Vagina (tissue), 2 donors: ENCODE measurements at regions not wholly inside any gene's neighbourhood (a gene's known extent, or its start where the extent isn't known, plus 50 kb on each side); places are given as distances from the start of the nearest gene placed in this dataset.

Source experiments
- DNase-seq, 2 donors: peaks; one replicate each; pipeline ENCODE4 v3.0.0-alpha.2; 2017; ENCODE audit errors: extremely low spot score in 2 of 2
- H3K27ac ChIP-seq: fragments of 200-600 bp; sonication (generic); one replicate; pipeline ENCODE4 v1.5.1; 2019
- H3K27me3 ChIP-seq: fragments of 200-600 bp; sonication (generic); one replicate; pipeline ENCODE4 v1.5.1; 2019
- H3K36me3 ChIP-seq, 2 donors: fragments of 200-600 bp; sonication (generic); one replicate each; pipeline ENCODE4 v1.5.1; 2017 to 2019
- H3K4me1 ChIP-seq: fragments of 200-600 bp; sonication (generic); one replicate; pipeline ENCODE4 v1.5.1; 2019
- H3K4me3 ChIP-seq, 2 donors: fragments of 200-600 bp; sonication (generic); 1 replicate in 1 of 2; 2 replicates in 1 of 2; pipeline ENCODE4 v1.5.1; 2016 to 2019
- H3K9me3 ChIP-seq: fragments of 200-600 bp; sonication (generic); one replicate; pipeline ENCODE4 v1.5.1; 2019
- POLR2A ChIP-seq, 2 donors: fragments of 450-650 bp; IDR thresholded peaks; one replicate each; pipeline ENCODE4 v1.6.1; 2017; ENCODE audit warnings: antibody characterized with exemption in 2 of 2, mild to moderate bottlenecking in 2 of 2, moderate library complexity in 2 of 2
- POLR2AphosphoS5 ChIP-seq, 2 donors: sonication (generic); formaldehyde crosslinking; IDR thresholded peaks; one replicate each; pipeline ENCODE4 v1.9.0; 2017; ENCODE audit warnings: antibody characterized with exemption in 2 of 2, mild to moderate bottlenecking in 2 of 2, low read depth in 1 of 2; ENCODE audit not compliant: insufficient read depth in 1 of 2
- intact Hi-C: fragments of 100-400 bp; cut with DNase I; formaldehyde crosslinking; loops from one replicate; pipeline ENCODE4 v1.15.1; 2023
- TF ChIP-seq, protein P1 (sequence below), 3 experiments: fragments of 450-650 bp in 2 of 3; fragments of 200-600 bp in 1 of 3; sonication (generic) in 1 of 3; IDR thresholded peaks; one replicate each; pipeline ENCODE4 v1.5.1; 2017 to 2019; ENCODE audit warnings: antibody characterized with exemption in 3 of 3, mild to moderate bottlenecking in 2 of 3, moderate library complexity in 2 of 3

DNA sequence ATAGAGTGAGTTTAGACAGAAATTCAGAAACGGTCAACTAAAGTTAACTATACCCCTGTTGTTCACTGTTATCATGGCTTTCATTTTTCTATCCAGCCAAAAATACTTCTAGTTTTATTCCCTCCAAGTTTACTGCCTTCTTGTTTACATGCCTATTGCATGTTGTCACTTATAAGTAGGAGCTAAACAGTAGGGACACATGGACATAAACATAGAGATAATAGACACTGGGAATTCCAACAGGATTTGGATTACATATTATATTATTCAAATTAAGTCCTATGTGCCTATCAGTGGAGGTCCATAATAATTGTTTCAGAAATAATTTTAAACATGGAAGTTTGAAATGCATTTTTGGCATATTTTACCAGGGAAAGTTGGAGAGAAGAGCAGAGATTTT is 269.1 kb upstream of the ZNF717 start:
- TF ChIP-seq POLR2AphosphoS5 (IDR thresholded peaks at IDR 0.05; ENCODE audit: insufficient read depth in 1 of 2, low read depth in 1 of 2): no peak
- TF ChIP-seq, protein P1, sequence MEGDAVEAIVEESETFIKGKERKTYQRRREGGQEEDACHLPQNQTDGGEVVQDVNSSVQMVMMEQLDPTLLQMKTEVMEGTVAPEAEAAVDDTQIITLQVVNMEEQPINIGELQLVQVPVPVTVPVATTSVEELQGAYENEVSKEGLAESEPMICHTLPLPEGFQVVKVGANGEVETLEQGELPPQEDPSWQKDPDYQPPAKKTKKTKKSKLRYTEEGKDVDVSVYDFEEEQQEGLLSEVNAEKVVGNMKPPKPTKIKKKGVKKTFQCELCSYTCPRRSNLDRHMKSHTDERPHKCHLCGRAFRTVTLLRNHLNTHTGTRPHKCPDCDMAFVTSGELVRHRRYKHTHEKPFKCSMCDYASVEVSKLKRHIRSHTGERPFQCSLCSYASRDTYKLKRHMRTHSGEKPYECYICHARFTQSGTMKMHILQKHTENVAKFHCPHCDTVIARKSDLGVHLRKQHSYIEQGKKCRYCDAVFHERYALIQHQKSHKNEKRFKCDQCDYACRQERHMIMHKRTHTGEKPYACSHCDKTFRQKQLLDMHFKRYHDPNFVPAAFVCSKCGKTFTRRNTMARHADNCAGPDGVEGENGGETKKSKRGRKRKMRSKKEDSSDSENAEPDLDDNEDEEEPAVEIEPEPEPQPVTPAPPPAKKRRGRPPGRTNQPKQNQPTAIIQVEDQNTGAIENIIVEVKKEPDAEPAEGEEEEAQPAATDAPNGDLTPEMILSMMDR (IDR thresholded peaks at IDR 0.05): no peak
- no peak for TF ChIP-seq POLR2A (IDR thresholded peaks at IDR 0.05)
- no peaks in the 10 kb centered on the region for H3K36me3 ChIP-seq
- intact Hi-C loops: no loop called here
- H3K4me1 ChIP-seq: no peaks in the 10 kb centered on the region
- H3K9me3 ChIP-seq: no peaks in the 10 kb centered on the region
- no peak for DNase-seq
- no peaks in the 10 kb centered on the region for H3K27me3 ChIP-seq
- no peak overlapping the region for H3K27ac ChIP-seq
- H3K4me3 ChIP-seq: no peak overlapping the region

DNA sequence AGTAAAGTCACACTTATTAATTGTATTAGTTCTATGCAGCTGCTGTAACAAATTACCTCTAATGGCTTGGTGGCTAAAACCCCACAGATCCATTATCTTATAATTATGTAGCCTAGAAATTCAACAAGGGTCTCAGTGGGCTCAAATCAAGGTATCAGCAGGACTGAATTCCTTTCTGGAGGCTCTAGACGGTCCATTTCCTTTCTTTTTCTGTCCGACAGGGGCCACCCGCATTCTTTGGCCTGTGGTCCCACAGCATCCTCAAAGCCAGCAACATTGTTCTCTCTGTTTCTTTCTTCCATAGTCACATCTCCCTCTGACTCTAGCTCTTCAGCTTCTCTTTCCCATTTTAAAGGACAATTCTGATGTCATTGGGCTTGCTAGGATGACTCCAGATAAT is 276.3 kb upstream of the ZNF717 start:
- H3K9me3 ChIP-seq: no peaks in the 10 kb centered on the region
- H3K27me3 ChIP-seq: no peaks in the 10 kb centered on the region
- no peaks in the 10 kb centered on the region for H3K4me1 ChIP-seq
- intact Hi-C loops: no loop called here
- no peak overlapping the region for H3K4me3 ChIP-seq
- no peak overlapping the region for H3K27ac ChIP-seq
- H3K36me3 ChIP-seq: no peaks in the 10 kb centered on the region
- no peak for TF ChIP-seq POLR2A (IDR thresholded peaks at IDR 0.05)
- TF ChIP-seq, protein P1 (IDR thresholded peaks at IDR 0.05): no peak
- no peak for TF ChIP-seq POLR2AphosphoS5 (IDR thresholded peaks at IDR 0.05; ENCODE audit: insufficient read depth in 1 of 2, low read depth in 1 of 2)
- DNase-seq: no peak

DNA sequence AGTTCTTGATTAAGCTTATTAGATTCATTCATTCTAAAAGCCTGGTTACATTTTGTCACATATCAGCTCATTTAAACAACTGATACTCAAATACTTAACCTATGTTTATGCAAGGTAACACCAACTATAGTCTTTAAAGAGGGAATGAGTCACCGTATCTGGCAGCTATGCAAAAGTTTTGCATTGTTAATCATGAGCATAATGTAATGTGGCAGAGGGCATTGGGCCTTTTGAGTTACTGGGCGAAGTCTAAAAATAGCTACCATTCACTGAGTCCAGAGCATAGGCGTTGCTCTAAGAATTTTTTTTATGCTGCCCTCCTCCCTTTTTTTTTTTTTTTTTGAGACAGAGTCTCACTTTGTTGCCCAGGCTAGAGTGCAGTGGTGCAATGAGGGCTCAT is 277.7 kb upstream of the ZNF717 start:
- intact Hi-C loops: no loop called here
- no peaks in the 10 kb centered on the region for H3K36me3 ChIP-seq
- DNase-seq: no peak
- no peaks in the 10 kb centered on the region for H3K9me3 ChIP-seq
- H3K27ac ChIP-seq: no peak overlapping the region
- TF ChIP-seq POLR2A (IDR thresholded peaks at IDR 0.05): no peak
- TF ChIP-seq POLR2AphosphoS5 (IDR thresholded peaks at IDR 0.05; ENCODE audit: insufficient read depth in 1 of 2, low read depth in 1 of 2): no peak
- TF ChIP-seq, protein P1 (IDR thresholded peaks at IDR 0.05): no peak
- H3K27me3 ChIP-seq: no peaks in the 10 kb centered on the region
- H3K4me3 ChIP-seq: no peak overlapping the region
- no peaks in the 10 kb centered on the region for H3K4me1 ChIP-seq

DNA sequence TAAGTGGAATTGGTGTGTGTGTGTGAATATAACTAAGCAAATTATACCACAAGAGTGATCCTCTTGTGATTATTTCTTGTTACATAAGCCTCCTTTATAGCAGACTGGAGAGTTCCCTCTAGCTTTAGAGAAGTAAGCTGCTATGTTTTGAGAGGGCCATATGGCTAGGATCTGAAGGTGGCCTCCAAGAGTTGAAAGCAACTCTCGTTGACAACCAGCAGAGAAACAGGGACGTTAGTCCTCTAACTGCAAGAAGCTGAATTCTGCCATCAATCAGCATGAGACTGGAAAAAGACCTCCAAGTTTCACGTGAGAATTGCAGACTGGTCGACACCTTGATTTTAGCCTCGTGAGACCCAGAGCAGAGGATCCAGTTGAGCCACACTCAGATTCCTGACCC is 278.5 kb upstream of the ZNF717 start:
- Histone ChIP-seq H3K27ac (no peak overlapping the region), H3K4me3 (no peak overlapping the region), H3K9me3 (no peaks in the 10 kb centered on the region), H3K27me3 (no peaks in the 10 kb centered on the region), H3K36me3 (no peaks in the 10 kb centered on the region), H3K4me1 (no peaks in the 10 kb centered on the region)
- DNase-seq: no peak
- intact Hi-C loops: no loop called here
- TF ChIP-seq, protein P1 (IDR thresholded peaks at IDR 0.05): no peak
- TF ChIP-seq POLR2A (IDR thresholded peaks at IDR 0.05) (no peak), POLR2AphosphoS5 (IDR thresholded peaks at IDR 0.05; ENCODE audit: insufficient read depth in 1 of 2, low read depth in 1 of 2) (no peak)

DNA sequence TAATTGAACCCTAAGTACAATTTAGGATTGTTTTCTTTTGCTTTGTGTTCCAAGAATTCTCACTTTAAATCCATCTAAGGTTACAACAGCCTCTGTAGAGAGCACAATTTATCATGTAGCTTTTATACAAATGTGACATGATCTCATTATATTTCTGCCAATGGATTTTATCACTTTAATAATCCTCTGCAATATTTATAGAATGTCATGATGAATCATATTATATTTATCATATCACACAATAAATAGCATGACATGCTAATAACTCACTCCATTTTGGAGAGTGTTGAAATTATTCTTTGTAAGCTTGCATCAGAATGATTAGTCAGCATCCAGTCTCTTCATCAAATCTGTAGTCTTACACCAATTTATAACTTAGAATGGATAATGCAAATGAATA is 280.6 kb upstream of the ZNF717 start:
- TF ChIP-seq, protein P1 (IDR thresholded peaks at IDR 0.05): no peak
- TF ChIP-seq POLR2A (IDR thresholded peaks at IDR 0.05): no peak
- TF ChIP-seq POLR2AphosphoS5 (IDR thresholded peaks at IDR 0.05; ENCODE audit: insufficient read depth in 1 of 2, low read depth in 1 of 2): no peak
- no peak overlapping the region for H3K27ac ChIP-seq
- no peak for DNase-seq
- no peaks in the 10 kb centered on the region for H3K36me3 ChIP-seq
- intact Hi-C loops: no loop called here
- H3K4me1 ChIP-seq: no peaks in the 10 kb centered on the region
- H3K27me3 ChIP-seq: no peaks in the 10 kb centered on the region
- H3K9me3 ChIP-seq: no peaks in the 10 kb centered on the region
- no peak overlapping the region for H3K4me3 ChIP-seq
